Thoracic aorta (tissue), 2 donors: ENCODE measurements at regions not wholly inside any gene's neighbourhood (a gene's known extent, or its start where the extent isn't known, plus 50 kb on each side); places are given as distances from the start of the nearest gene placed in this dataset.

ENCODE experiments used
- ATAC-seq: fragments of 150-250 bp; one replicate; pipeline ENCODE4 v1.8.0; 2017; ENCODE audit warnings: low read depth; ENCODE audit not compliant: insufficient number of reproducible peaks, low FRiP score
- DNase-seq: peaks from one replicate; pipeline ENCODE4 v3.0.0-alpha.2; 2020; ENCODE audit warnings: low spot score
- H3K27ac ChIP-seq, 2 donors: fragments of 200-600 bp; sonication (generic); 1 replicate in 1 of 2; 2 replicates in 1 of 2; pipeline ENCODE4 v1.5.1; 2016; ENCODE audit warnings: mild to moderate bottlenecking in 2 of 2, moderate library complexity in 2 of 2
- H3K27me3 ChIP-seq: fragments of 200-600 bp; sonication (generic); replicated peaks from 2 replicates; pipeline ENCODE4 v1.6.0; 2016; ENCODE audit warnings: mild to moderate bottlenecking; ENCODE audit not compliant: insufficient read depth
- H3K36me3 ChIP-seq: fragments of 200-600 bp; sonication (generic); one replicate; pipeline ENCODE4 v1.5.1; 2016
- H3K4me1 ChIP-seq, 2 donors: fragments of 200-600 bp; sonication (generic); 1 replicate in 1 of 2; 2 replicates in 1 of 2; pipeline versions ENCODE4 v1.5.1 to v1.6.0; 2016; ENCODE audit warnings: low read depth in 2 of 2, mild to moderate bottlenecking in 1 of 2; ENCODE audit not compliant: control insufficient read depth in 1 of 2
- H3K4me3 ChIP-seq: fragments of 200-600 bp; sonication (generic); 2 replicates; pipeline ENCODE4 v1.5.1; 2016; ENCODE audit warnings: mild to moderate bottlenecking
- H3K9me3 ChIP-seq: fragments of 200-600 bp; sonication (generic); 2 replicates; pipeline ENCODE4 v1.5.1; 2016
- CTCF ChIP-seq: fragments of 200-600 bp; sonication (generic); IDR thresholded peaks from one replicate; pipeline ENCODE4 v1.5.1; 2019; ENCODE audit warnings: antibody characterized with exemption

GRCh38 chr9:79000230-79001002 lies 571.3 kb upstream of the TLE4 start:
- Histone ChIP-seq H3K4me3 (no peak overlapping the region), H3K4me1 (no peaks in the 10 kb centered on the region), H3K27ac (no peak overlapping the region), H3K36me3 (no peaks in the 10 kb centered on the region), H3K9me3 (no peaks in the 10 kb centered on the region), H3K27me3 (no peaks in the 10 kb centered on the region)
- DNase-seq: no peak
- no peak for TF ChIP-seq CTCF
- no peak for ATAC-seq

DNA sequence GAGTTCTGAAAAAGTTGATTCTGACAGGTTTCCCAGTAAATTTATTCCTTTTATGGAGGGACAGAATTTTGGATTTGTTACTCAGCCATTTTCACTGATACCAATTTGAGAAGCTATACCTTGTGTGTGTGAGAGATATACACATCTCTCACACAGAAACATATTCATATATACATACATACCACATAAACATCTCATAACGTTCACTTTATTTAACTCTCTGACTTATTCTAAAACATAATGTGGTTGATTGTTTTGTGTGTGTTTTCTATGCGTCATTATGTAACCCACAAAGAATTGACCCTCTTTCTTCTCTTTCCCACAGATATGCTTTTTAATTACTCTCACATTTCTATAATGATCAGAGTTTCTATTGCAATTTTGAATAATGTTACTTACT lies 570.8 kb upstream of the TLE4 start:
- no peaks in the 10 kb centered on the region for H3K9me3 ChIP-seq
- TF ChIP-seq CTCF: no peak
- H3K27ac ChIP-seq: no peak overlapping the region
- H3K4me3 ChIP-seq: no peak overlapping the region
- ATAC-seq (no peak), DNase-seq (no peak)
- H3K36me3 ChIP-seq: no peaks in the 10 kb centered on the region
- H3K27me3 ChIP-seq: no peaks in the 10 kb centered on the region
- H3K4me1 ChIP-seq: no peaks in the 10 kb centered on the region

DNA sequence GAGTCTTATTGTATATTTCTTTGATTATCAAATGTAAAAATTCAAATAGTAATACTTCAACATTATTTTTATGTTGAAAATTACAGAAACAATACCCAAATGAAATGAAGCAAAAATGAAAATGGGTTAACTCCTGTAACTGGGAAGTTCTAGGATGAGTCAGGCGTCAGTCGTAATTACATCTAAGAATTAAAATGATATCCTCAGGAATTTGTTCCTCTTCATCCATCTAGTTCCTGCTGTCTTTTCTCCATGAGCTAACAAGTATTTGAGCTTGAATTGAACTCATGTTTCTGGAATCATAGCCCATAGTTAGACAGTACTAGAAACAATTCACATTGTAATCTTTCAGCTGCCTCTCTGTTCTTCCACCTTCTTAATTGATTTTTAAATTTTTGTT lies 568.3 kb upstream of the TLE4 start:
- no peaks in the 10 kb centered on the region for H3K27me3 ChIP-seq
- no peak overlapping the region for H3K4me3 ChIP-seq
- H3K9me3 ChIP-seq: no peaks in the 10 kb centered on the region
- no peaks in the 10 kb centered on the region for H3K36me3 ChIP-seq
- H3K27ac ChIP-seq: no peak overlapping the region
- no peak for TF ChIP-seq CTCF
- DNase-seq (no peak), ATAC-seq (no peak)
- H3K4me1 ChIP-seq: no peaks in the 10 kb centered on the region

GRCh38 chr9:79004032-79004431 lies 567.7 kb upstream of the TLE4 start:
- no peaks in the 10 kb centered on the region for H3K4me1 ChIP-seq
- no peak for TF ChIP-seq CTCF
- DNase-seq (no peak), ATAC-seq (no peak)
- no peak overlapping the region for H3K4me3 ChIP-seq
- no peaks in the 10 kb centered on the region for H3K36me3 ChIP-seq
- H3K9me3 ChIP-seq: no peaks in the 10 kb centered on the region
- H3K27me3 ChIP-seq: no peaks in the 10 kb centered on the region
- H3K27ac ChIP-seq: no peak overlapping the region

GRCh38 chr9:79006546-79006945 lies 565.2 kb upstream of the TLE4 start:
- no peaks in the 10 kb centered on the region for H3K4me1 ChIP-seq
- ATAC-seq (no peak), DNase-seq (no peak)
- no peaks in the 10 kb centered on the region for H3K36me3 ChIP-seq
- no peak overlapping the region for H3K27ac ChIP-seq
- no peaks in the 10 kb centered on the region for H3K27me3 ChIP-seq
- no peak overlapping the region for H3K4me3 ChIP-seq
- TF ChIP-seq CTCF: no peak
- no peaks in the 10 kb centered on the region for H3K9me3 ChIP-seq
